Daoy (cell line): ENCODE measurements at regions not wholly inside any gene's neighbourhood (a gene's known extent, or its start where the extent isn't known, plus 50 kb on each side); places are given as distances from the start of the nearest gene placed in this dataset.

Experiments used
- DNase-seq: peaks from one replicate; pipeline ENCODE4 v3.0.0-alpha.2; 2015; ENCODE audit warnings: low read depth

GRCh38 chr15:69737916-69738315, 285.3 kb downstream of the RPLP1 start:
- no peak for DNase-seq

GRCh38 chr15:69740684-69741083, 288.1 kb downstream of the RPLP1 start:
- DNase-seq: no peak

- DNase-seq: no peak
Observed at GRCh38 chr15:69742361-69742760, 289.7 kb downstream of the RPLP1 start.

- DNase-seq: no peak
Observed at GRCh38 chr15:69743091-69743490, 290.5 kb downstream of the RPLP1 start.

GRCh38 chr15:69744391-69745162, 292.0 kb downstream of the RPLP1 start:
- no peak for DNase-seq

- no peak for DNase-seq
Observed at GRCh38 chr15:69747193-69747592, 294.6 kb downstream of the RPLP1 start.

GRCh38 chr15:69748131-69748530, 295.5 kb downstream of the RPLP1 start:
- no peak for DNase-seq

- DNase-seq: no peak
Observed at GRCh38 chr15:69748576-69749185, 296.1 kb downstream of the RPLP1 start.

- no peak for DNase-seq
Observed at GRCh38 chr15:69749274-69749673, 296.7 kb downstream of the RPLP1 start.

- DNase-seq: no peak
Observed at GRCh38 chr15:69749797-69750196, 297.2 kb downstream of the RPLP1 start.

GRCh38 chr15:69750253-69750652, 297.6 kb downstream of the RPLP1 start:
- DNase-seq: no peak

GRCh38 chr15:69751147-69751546, 298.5 kb downstream of the RPLP1 start:
- DNase-seq: no peak

- DNase-seq: no peak
Observed at GRCh38 chr15:69751566-69751965, 298.9 kb downstream of the RPLP1 start.

- DNase-seq: no peak
Observed at GRCh38 chr15:69753867-69754266, 301.2 kb downstream of the RPLP1 start.

GRCh38 chr15:69754313-69754712, 301.7 kb downstream of the RPLP1 start:
- DNase-seq: no peak

GRCh38 chr15:69755551-69756310, 303.1 kb downstream of the RPLP1 start:
- DNase-seq: peak; percentile 92

- no peak for DNase-seq
Observed at GRCh38 chr15:69756440-69756839, 303.8 kb downstream of the RPLP1 start.

GRCh38 chr15:69757186-69757585, 304.6 kb downstream of the RPLP1 start:
- peak; percentile 76 for DNase-seq

GRCh38 chr15:69758291-69758771, 305.7 kb downstream of the RPLP1 start:
- DNase-seq: peak; percentile 27

GRCh38 chr15:69758810-69759790, 306.5 kb downstream of the RPLP1 start:
- DNase-seq: peak; percentile 85

GRCh38 chr15:69760258-69760845, 307.7 kb downstream of the RPLP1 start:
- DNase-seq: peak; percentile 33
